ENCODE measurements at regions not wholly inside any gene's neighbourhood (a gene's known extent, or its start where the extent isn't known, plus 50 kb on each side); places are given as distances from the start of the nearest gene placed in this dataset.
"Not testable (repeated sequence)": the region's sequence is repeated elsewhere in the genome, so short reads cannot be mapped to it uniquely, and the experiment has no call there.

- no TSS peak for BruUV-seq (replicated peaks)
- POLR2A ChIA-PET, result no interaction called here
Measured at GRCh38 chr20:1841554-1842140, 53.6 kb upstream of the SIRPA start.

GRCh38 chr20:1840817-1841553, 54.2 kb upstream of the SIRPA start:
- H3K4me2 ChIP-seq (ENCODE audit: low read length), result no peak overlapping the region
- POLR2A ChIA-PET, result no interaction called here
- intact Hi-C loops (cut with micrococcal nuclease; ENCODE audit: unreplicated experiment), result no loop called here
- TF ChIP-seq EZH2phosphoT487 (IDR thresholded peaks at IDR 0.05; ENCODE audit: borderline replicate concordance, low read depth, low read length) (no peak), CTCF (conservative IDR thresholded peaks at IDR 0.05; ENCODE audit: low read length) (no peak)
- H3K4me1 ChIP-seq (ENCODE audit: insufficient read depth, low read length, poor library complexity, severe bottlenecking), result no peaks in the 10 kb centered on the region
- no peaks in the 10 kb centered on the region for H3K9me3 ChIP-seq (ENCODE audit: low read length)
- CTCF ChIA-PET (ENCODE audit: unreplicated experiment), result interaction anchor here (0.6 kb wide), 1 partner anchor 284 kb away, joined by 3 read pairs; no protein-coding TSS in a partner anchor
- H4K20me1 ChIP-seq (ENCODE audit: insufficient read depth, low read length), result no peaks in the 10 kb centered on the region
- no peaks in the 10 kb centered on the region for H3K79me2 ChIP-seq (ENCODE audit: insufficient read depth, low read depth, low read length)
- H3K36me3 ChIP-seq (ENCODE audit: insufficient read depth, low read length), result no peaks in the 10 kb centered on the region
- DNase-seq (ENCODE audit: low spot score), result no peak
- H3K4me3 ChIP-seq (ENCODE audit: low read depth, low read length, poor library complexity, severe bottlenecking), result no peak overlapping the region
- no TSS peak for BruUV-seq (replicated peaks)
- no peak overlapping the region for H2AFZ ChIP-seq (ENCODE audit: low read length)
- H3K9me2 ChIP-seq (ENCODE audit: insufficient read depth, low read length), result no peaks in the 10 kb centered on the region
- no peak overlapping the region for H3K27ac ChIP-seq (ENCODE audit: low read depth, low read length, poor library complexity, severe bottlenecking)

More at GRCh38 chr20:1841554-1842140, 53.6 kb upstream of the SIRPA start:
- Histone ChIP-seq H3K4me1 (ENCODE audit: insufficient read depth, low read length, poor library complexity, severe bottlenecking) (no peaks in the 10 kb centered on the region), H4K20me1 (ENCODE audit: insufficient read depth, low read length) (no peaks in the 10 kb centered on the region), H3K9me3 (ENCODE audit: low read length) (no peaks in the 10 kb centered on the region), H3K36me3 (ENCODE audit: insufficient read depth, low read length) (no peaks in the 10 kb centered on the region), H3K79me2 (ENCODE audit: insufficient read depth, low read depth, low read length) (no peaks in the 10 kb centered on the region), H3K4me3 (ENCODE audit: low read depth, low read length, poor library complexity, severe bottlenecking) (no peak overlapping the region), H3K27ac (ENCODE audit: low read depth, low read length, poor library complexity, severe bottlenecking) (no peak overlapping the region), H3K4me2 (ENCODE audit: low read length) (no peak overlapping the region), H2AFZ (ENCODE audit: low read length) (no peak overlapping the region), H3K9me2 (ENCODE audit: insufficient read depth, low read length) (no peaks in the 10 kb centered on the region)
- no peak for TF ChIP-seq CTCF (conservative IDR thresholded peaks at IDR 0.05; ENCODE audit: low read length)
- DNase-seq (ENCODE audit: low spot score), result no peak
- CTCF ChIA-PET (ENCODE audit: unreplicated experiment), result no interaction called here
- intact Hi-C loops (cut with micrococcal nuclease; ENCODE audit: unreplicated experiment), result no loop called here

GRCh38 chr20:1839376-1840317, 55.6 kb upstream of the SIRPA start:
- DNase-seq (ENCODE audit: low spot score); H3K4me1 ChIP-seq (ENCODE audit: insufficient read depth, low read length, poor library complexity, severe bottlenecking); H3K4me2 ChIP-seq (ENCODE audit: low read length); H3K9me2 ChIP-seq (ENCODE audit: insufficient read depth, low read length); H2AFZ ChIP-seq (ENCODE audit: low read length); CTCF ChIA-PET (ENCODE audit: unreplicated experiment); H4K20me1 ChIP-seq (ENCODE audit: insufficient read depth, low read length); H3K27ac ChIP-seq (ENCODE audit: low read depth, low read length, poor library complexity, severe bottlenecking); H3K9me3 ChIP-seq (ENCODE audit: low read length); H3K36me3 ChIP-seq (ENCODE audit: insufficient read depth, low read length); POLR2A ChIA-PET; intact Hi-C loops (cut with micrococcal nuclease; ENCODE audit: unreplicated experiment); H3K79me2 ChIP-seq (ENCODE audit: insufficient read depth, low read depth, low read length); BruUV-seq (replicated peaks); H3K4me3 ChIP-seq (ENCODE audit: low read depth, low read length, poor library complexity, severe bottlenecking): not testable (repeated sequence)
